Cerebellar cortex (tissue), 1 donor: ENCODE measurements at regions not wholly inside any gene's neighbourhood (a gene's known extent, or its start where the extent isn't known, plus 50 kb on each side); places are given as distances from the start of the nearest gene placed in this dataset.
"Not testable (repeated sequence)": the region's sequence is repeated elsewhere in the genome, so short reads cannot be mapped to it uniquely, and the experiment has no call there.

Source experiments
- DNase-seq: peaks from one replicate; pipeline ENCODE4 v3.0.0-alpha.2; 2015; ENCODE audit warnings: low spot score

GRCh38 chr6:139711804-139712585 lies 337.5 kb upstream of the CITED2 start:
- DNase-seq, result no peak

- no peak for DNase-seq
Measured at GRCh38 chr6:139710556-139710955, 336.1 kb upstream of the CITED2 start.

- DNase-seq, result peak; percentile 8
Measured at GRCh38 chr6:139708337-139709199, 334.1 kb upstream of the CITED2 start.

GRCh38 chr6:139706912-139707311 lies 332.5 kb upstream of the CITED2 start:
- DNase-seq, result no peak

GRCh38 chr6:139705284-139705683 lies 330.8 kb upstream of the CITED2 start:
- DNase-seq, result no peak

- DNase-seq, result no peak
Measured at GRCh38 chr6:139703780-139704179, 329.3 kb upstream of the CITED2 start.

GRCh38 chr6:139702706-139703105 lies 328.3 kb upstream of the CITED2 start:
- DNase-seq, result no peak

GRCh38 chr6:139701695-139702094 lies 327.2 kb upstream of the CITED2 start:
- DNase-seq, result no peak

GRCh38 chr6:139701003-139701402 lies 326.6 kb upstream of the CITED2 start:
- no peak for DNase-seq

- DNase-seq, result no peak
Measured at GRCh38 chr6:139699911-139700310, 325.5 kb upstream of the CITED2 start.

- DNase-seq, result no peak
Measured at GRCh38 chr6:139699335-139699734, 324.9 kb upstream of the CITED2 start.

- no peak for DNase-seq
Measured at GRCh38 chr6:139698526-139699176, 324.2 kb upstream of the CITED2 start.

- not testable (repeated sequence) for DNase-seq
Measured at GRCh38 chr6:139697856-139698255, 323.4 kb upstream of the CITED2 start.

GRCh38 chr6:139696991-139697390 lies 322.5 kb upstream of the CITED2 start:
- DNase-seq, result not testable (repeated sequence)

- DNase-seq, result no peak
Measured at GRCh38 chr6:139695361-139695760, 320.9 kb upstream of the CITED2 start.

- DNase-seq, result no peak
Measured at GRCh38 chr6:139693735-139694134, 319.3 kb upstream of the CITED2 start.

- no peak for DNase-seq
Measured at GRCh38 chr6:139690007-139690406, 315.6 kb upstream of the CITED2 start.

- no peak for DNase-seq
Measured at GRCh38 chr6:139687055-139687454, 312.6 kb upstream of the CITED2 start.

- no peak for DNase-seq
Measured at GRCh38 chr6:139686308-139686707, 311.9 kb upstream of the CITED2 start.

GRCh38 chr6:139685009-139685408 lies 310.6 kb upstream of the CITED2 start:
- no peak for DNase-seq

- DNase-seq, result no peak
Measured at GRCh38 chr6:139680819-139681218, 306.4 kb upstream of the CITED2 start.

- DNase-seq, result no peak
Measured at GRCh38 chr6:139679516-139680179, 305.2 kb upstream of the CITED2 start.
